Astrocyte (in vitro differentiated cells and primary cell): ENCODE measurements at regions not wholly inside any gene's neighbourhood (a gene's known extent, or its start where the extent isn't known, plus 50 kb on each side); places are given as distances from the start of the nearest gene placed in this dataset.

Source experiments
- DNase-seq: peaks from one replicate; pipeline ENCODE4 v3.0.0-alpha.2; 2010; ENCODE audit warnings: low read depth
- FAIRE-seq: peaks from 2 replicates; lab custom pipeline; 2011; peaks lifted over from hg19 to GRCh38; lab: Jason Lieb, UNC
- H2AFZ ChIP-seq: 2 replicates; pipeline ENCODE4 v1.6.0; 2012; ENCODE audit warnings: low read depth, low read length, inconsistent platforms
- H3K27ac ChIP-seq: 2 replicates; pipeline ENCODE4 v1.5.1; 2011; ENCODE audit warnings: low read depth, low read length, inconsistent platforms
- H3K27me3 ChIP-seq: 2 replicates; pipeline ENCODE4 v1.6.0; 2011; ENCODE audit warnings: low read length, inconsistent platforms; ENCODE audit not compliant: insufficient read depth
- H3K36me3 ChIP-seq: 2 replicates; pipeline ENCODE4 v1.5.1; 2011; ENCODE audit warnings: low read length, inconsistent platforms; ENCODE audit not compliant: insufficient read depth
- H3K4me1 ChIP-seq: 2 replicates; pipeline ENCODE4 v1.5.1; 2011; ENCODE audit warnings: low read length, inconsistent platforms; ENCODE audit not compliant: insufficient read depth
- H3K4me2 ChIP-seq: 2 replicates; pipeline ENCODE4 v1.6.0; 2012; ENCODE audit warnings: low read length, inconsistent platforms
- H3K4me3 ChIP-seq: 2 replicates; pipeline ENCODE4 v1.5.1; 2011; ENCODE audit warnings: low read depth, mild to moderate bottlenecking, low read length, inconsistent platforms; ENCODE audit not compliant: insufficient read depth
- H3K79me2 ChIP-seq: 2 replicates; pipeline ENCODE4 v1.6.0; 2012; ENCODE audit warnings: mild to moderate bottlenecking, low read length, inconsistent platforms; ENCODE audit not compliant: insufficient read depth
- H3K9ac ChIP-seq: 2 replicates; pipeline ENCODE4 v1.6.0; 2012; ENCODE audit warnings: mild to moderate bottlenecking, low read length, inconsistent platforms
- H3K9me3 ChIP-seq: 2 replicates; pipeline ENCODE4 v1.5.1; 2012; ENCODE audit warnings: low read depth, mild to moderate bottlenecking, low read length, inconsistent platforms; ENCODE audit not compliant: insufficient read depth
- H4K20me1 ChIP-seq: 2 replicates; pipeline ENCODE4 v1.6.0; 2012; ENCODE audit warnings: low read length, inconsistent platforms; ENCODE audit not compliant: insufficient read depth
- H3K27ac Mint-ChIP-seq: one replicate; pipeline ENCODE4 v1.8.0; 2021; ENCODE audit warnings: mild to moderate bottlenecking, mixed read lengths; ENCODE audit not compliant: unreplicated experiment
- H3K27me3 Mint-ChIP-seq: one replicate; pipeline ENCODE4 v1.8.0; 2021; ENCODE audit warnings: low read depth, mixed read lengths; ENCODE audit not compliant: unreplicated experiment
- H3K36me3 Mint-ChIP-seq: one replicate; pipeline ENCODE4 v1.8.0; 2021; ENCODE audit warnings: low read depth, mixed read lengths; ENCODE audit not compliant: unreplicated experiment
- H3K4me1 Mint-ChIP-seq: one replicate; pipeline ENCODE4 v1.8.0; 2021; ENCODE audit warnings: low read depth, mixed read lengths; ENCODE audit not compliant: unreplicated experiment
- H3K4me3 Mint-ChIP-seq: one replicate; pipeline ENCODE4 v1.8.0; 2021; ENCODE audit warnings: mild to moderate bottlenecking, moderate library complexity, mixed read lengths; ENCODE audit not compliant: unreplicated experiment
- H3K9me3 Mint-ChIP-seq: one replicate; pipeline ENCODE4 v1.8.0; 2021; ENCODE audit warnings: mild to moderate bottlenecking, mixed read lengths; ENCODE audit not compliant: unreplicated experiment
- EZH2 ChIP-seq: IDR thresholded peaks from 2 replicates; pipeline ENCODE4 v1.6.1; 2012; ENCODE audit warnings: mild to moderate bottlenecking, low read length, inconsistent platforms; ENCODE audit not compliant: insufficient read depth
- TF ChIP-seq, protein P1 (sequence below): IDR thresholded peaks from 2 replicates; pipeline ENCODE4 v1.5.1; 2011; ENCODE audit warnings: low read depth, mild to moderate bottlenecking, inconsistent platforms, low read length, moderate library complexity; ENCODE audit not compliant: insufficient read depth

DNA sequence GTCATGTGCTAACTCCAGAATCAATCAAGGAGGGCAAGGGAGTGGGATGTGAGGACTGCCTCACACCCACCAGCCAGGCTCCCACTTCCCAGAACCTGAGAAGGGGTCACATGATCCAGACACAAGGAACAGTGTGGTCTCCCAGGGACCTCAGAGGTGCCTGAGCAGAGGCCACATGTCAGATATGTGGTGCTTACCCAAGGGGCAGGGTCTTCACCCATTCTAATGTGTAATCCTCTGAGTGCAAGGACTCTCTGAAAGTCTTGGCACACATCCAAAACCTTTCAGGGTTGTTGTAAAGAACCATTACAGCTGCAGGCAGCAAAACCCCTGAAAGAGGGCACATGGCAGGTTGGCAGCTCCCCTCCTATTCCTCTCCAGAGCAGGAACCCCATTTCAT lies 656.6 kb downstream of the UQCRFS1 start:
- no peaks in the 10 kb centered on the region for H3K36me3 Mint-ChIP-seq
- Histone ChIP-seq H3K4me3 (no peak overlapping the region), H3K27me3 (no peaks in the 10 kb centered on the region), H3K79me2 (no peaks in the 10 kb centered on the region), H4K20me1 (no peaks in the 10 kb centered on the region), H3K36me3 (no peaks in the 10 kb centered on the region), H3K4me1 (no peaks in the 10 kb centered on the region), H3K4me2 (no peak overlapping the region), H3K9me3 (peaks cover 3% of the 10 kb centered on the region), H2AFZ (no peak overlapping the region), H3K27ac (no peak overlapping the region), H3K9ac (no peak overlapping the region)
- H3K27me3 Mint-ChIP-seq = peaks cover 6% of the 10 kb centered on the region
- TF ChIP-seq, protein P1, sequence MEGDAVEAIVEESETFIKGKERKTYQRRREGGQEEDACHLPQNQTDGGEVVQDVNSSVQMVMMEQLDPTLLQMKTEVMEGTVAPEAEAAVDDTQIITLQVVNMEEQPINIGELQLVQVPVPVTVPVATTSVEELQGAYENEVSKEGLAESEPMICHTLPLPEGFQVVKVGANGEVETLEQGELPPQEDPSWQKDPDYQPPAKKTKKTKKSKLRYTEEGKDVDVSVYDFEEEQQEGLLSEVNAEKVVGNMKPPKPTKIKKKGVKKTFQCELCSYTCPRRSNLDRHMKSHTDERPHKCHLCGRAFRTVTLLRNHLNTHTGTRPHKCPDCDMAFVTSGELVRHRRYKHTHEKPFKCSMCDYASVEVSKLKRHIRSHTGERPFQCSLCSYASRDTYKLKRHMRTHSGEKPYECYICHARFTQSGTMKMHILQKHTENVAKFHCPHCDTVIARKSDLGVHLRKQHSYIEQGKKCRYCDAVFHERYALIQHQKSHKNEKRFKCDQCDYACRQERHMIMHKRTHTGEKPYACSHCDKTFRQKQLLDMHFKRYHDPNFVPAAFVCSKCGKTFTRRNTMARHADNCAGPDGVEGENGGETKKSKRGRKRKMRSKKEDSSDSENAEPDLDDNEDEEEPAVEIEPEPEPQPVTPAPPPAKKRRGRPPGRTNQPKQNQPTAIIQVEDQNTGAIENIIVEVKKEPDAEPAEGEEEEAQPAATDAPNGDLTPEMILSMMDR = no peak
- no peak for TF ChIP-seq EZH2
- H3K27ac Mint-ChIP-seq = no peak overlapping the region
- no peak for FAIRE-seq
- H3K9me3 Mint-ChIP-seq = no peaks in the 10 kb centered on the region
- H3K4me1 Mint-ChIP-seq = no peaks in the 10 kb centered on the region
- H3K4me3 Mint-ChIP-seq = no peak overlapping the region
- no peak for DNase-seq

DNA sequence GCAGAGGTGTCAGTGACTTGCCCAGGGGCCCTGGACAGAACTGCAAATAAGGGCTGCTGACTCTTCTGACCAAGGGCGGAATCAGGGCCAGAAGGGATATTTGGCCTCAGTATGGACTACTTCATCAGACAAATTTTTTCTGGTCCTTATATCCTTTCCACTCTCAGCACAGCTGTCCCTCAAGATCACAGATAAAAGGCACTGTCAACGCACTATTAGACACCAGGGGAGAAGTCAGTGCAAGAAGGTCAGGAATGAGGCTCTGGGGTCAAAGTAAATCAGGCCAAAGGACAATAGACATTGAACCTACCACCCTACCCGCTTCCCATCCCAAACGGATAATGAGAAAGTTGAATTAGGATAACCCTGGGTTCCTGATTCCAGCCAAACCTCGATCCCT lies 657.6 kb downstream of the UQCRFS1 start:
- H3K9me3 ChIP-seq = peaks cover 3% of the 10 kb centered on the region
- H4K20me1 ChIP-seq = no peaks in the 10 kb centered on the region
- no peak for TF ChIP-seq EZH2
- TF ChIP-seq, protein P1 = no peak
- Mint-ChIP-seq H3K27ac (no peak overlapping the region), H3K27me3 (peaks cover 6% of the 10 kb centered on the region), H3K9me3 (no peaks in the 10 kb centered on the region), H3K36me3 (no peaks in the 10 kb centered on the region), H3K4me1 (no peaks in the 10 kb centered on the region), H3K4me3 (no peak overlapping the region)
- H3K9ac ChIP-seq = no peak overlapping the region
- H2AFZ ChIP-seq = no peak overlapping the region
- no peaks in the 10 kb centered on the region for H3K27me3 ChIP-seq
- H3K4me1 ChIP-seq = no peaks in the 10 kb centered on the region
- no peaks in the 10 kb centered on the region for H3K79me2 ChIP-seq
- DNase-seq = no peak
- H3K4me3 ChIP-seq = no peak overlapping the region
- H3K36me3 ChIP-seq = no peaks in the 10 kb centered on the region
- no peak for FAIRE-seq
- no peak overlapping the region for H3K4me2 ChIP-seq
- H3K27ac ChIP-seq = no peak overlapping the region

DNA sequence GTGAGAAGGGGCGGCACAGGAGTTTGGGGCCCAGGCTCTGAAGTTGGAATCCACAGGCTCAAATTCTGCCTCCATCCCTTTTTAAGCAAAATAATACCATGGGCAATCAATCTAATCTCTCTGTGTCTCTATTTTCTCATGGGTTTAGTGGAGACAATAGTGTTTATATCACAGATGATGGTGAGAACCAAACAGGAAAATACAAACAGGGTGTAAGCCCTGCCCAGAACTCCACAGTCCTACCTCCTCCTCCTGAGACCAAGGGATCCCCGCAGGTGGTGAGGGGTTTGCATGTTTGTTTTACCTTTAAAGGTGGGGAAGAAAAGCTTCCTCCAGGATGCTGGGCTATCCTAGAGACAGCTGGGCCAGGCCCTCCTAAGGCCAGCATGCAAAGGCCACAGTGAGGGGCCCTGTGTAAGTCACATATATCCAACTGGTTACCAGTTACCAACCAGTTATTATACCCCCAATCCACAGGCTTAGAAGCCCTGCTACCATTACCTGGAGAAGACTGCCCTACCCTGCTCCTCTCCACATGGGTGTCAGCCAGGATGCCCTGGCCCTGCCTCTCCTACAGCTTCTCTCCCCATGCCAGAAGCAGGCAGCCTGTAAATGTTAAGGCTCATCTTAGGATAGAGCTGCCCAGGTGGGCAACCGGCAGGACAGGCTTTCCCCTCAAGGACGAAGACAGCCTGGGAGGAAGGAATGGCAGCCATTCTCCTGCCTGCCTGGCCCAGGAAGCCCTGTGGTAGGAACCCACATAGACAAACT lies 658.4 kb downstream of the UQCRFS1 start:
- no peak overlapping the region for H3K27ac ChIP-seq
- peaks cover 3% of the 10 kb centered on the region for H3K9me3 ChIP-seq
- TF ChIP-seq, protein P1 = no peak
- TF ChIP-seq EZH2 = no peak
- H3K9me3 Mint-ChIP-seq = no peaks in the 10 kb centered on the region
- no peaks in the 10 kb centered on the region for H3K4me1 Mint-ChIP-seq
- no peak overlapping the region for H3K4me2 ChIP-seq
- no peak overlapping the region for H3K9ac ChIP-seq
- DNase-seq (no peak), FAIRE-seq (no peak)
- no peaks in the 10 kb centered on the region for H3K36me3 Mint-ChIP-seq
- no peak overlapping the region for H3K4me3 ChIP-seq
- H3K27ac Mint-ChIP-seq = no peak overlapping the region
- H3K79me2 ChIP-seq = no peaks in the 10 kb centered on the region
- H2AFZ ChIP-seq = no peak overlapping the region
- no peaks in the 10 kb centered on the region for H3K36me3 ChIP-seq
- H3K27me3 ChIP-seq = no peaks in the 10 kb centered on the region
- H3K4me3 Mint-ChIP-seq = no peak overlapping the region
- H3K27me3 Mint-ChIP-seq = peaks cover 6% of the 10 kb centered on the region
- no peaks in the 10 kb centered on the region for H4K20me1 ChIP-seq
- no peaks in the 10 kb centered on the region for H3K4me1 ChIP-seq
